ENCODE measurements at regions not wholly inside any gene's neighbourhood (a gene's known extent, or its start where the extent isn't known, plus 50 kb on each side); places are given as distances from the start of the nearest gene placed in this dataset.

GRCh38 chr15:46591462-46591861 lies 956.6 kb downstream of the SQOR start:
- Mint-ChIP-seq H3K4me3 (no peak overlapping the region), H3K36me3 (no peaks in the 10 kb centered on the region), H3K4me1 (no peaks in the 10 kb centered on the region), H3K27me3 (no peaks in the 10 kb centered on the region), H3K27ac (no peak overlapping the region), H3K9me3 (peaks cover 9% of the 10 kb centered on the region)

- Mint-ChIP-seq H3K9me3 (peaks cover 4% of the 10 kb centered on the region), H3K36me3 (no peaks in the 10 kb centered on the region), H3K4me3 (no peak overlapping the region), H3K4me1 (no peaks in the 10 kb centered on the region), H3K27me3 (no peaks in the 10 kb centered on the region), H3K27ac (no peak overlapping the region)
Observed at GRCh38 chr15:46595016-46595415, 960.2 kb downstream of the SQOR start.

- H3K36me3 Mint-ChIP-seq: no peaks in the 10 kb centered on the region
- H3K4me1 Mint-ChIP-seq: no peaks in the 10 kb centered on the region
- no peak overlapping the region for H3K4me3 Mint-ChIP-seq
- no peak overlapping the region for H3K27ac Mint-ChIP-seq
- H3K27me3 Mint-ChIP-seq: no peaks in the 10 kb centered on the region
- H3K9me3 Mint-ChIP-seq: peaks cover 5% of the 10 kb centered on the region
Observed at GRCh38 chr15:46607077-46607476, 972.2 kb downstream of the SQOR start.

- Mint-ChIP-seq H3K36me3 (no peaks in the 10 kb centered on the region), H3K9me3 (no peaks in the 10 kb centered on the region), H3K27ac (no peak overlapping the region), H3K27me3 (no peaks in the 10 kb centered on the region), H3K4me1 (no peaks in the 10 kb centered on the region), H3K4me3 (no peak overlapping the region)
Observed at GRCh38 chr15:46616033-46616432, 981.2 kb downstream of the SQOR start.

- no peaks in the 10 kb centered on the region for H3K9me3 Mint-ChIP-seq
- no peak overlapping the region for H3K27ac Mint-ChIP-seq
- no peaks in the 10 kb centered on the region for H3K27me3 Mint-ChIP-seq
Observed at GRCh38 chr15:46617507-46617906, 982.7 kb downstream of the SQOR start.

GRCh38 chr15:46618984-46619383 lies 984.2 kb downstream of the SQOR start:
- Mint-ChIP-seq H3K27ac (no peak overlapping the region), H3K36me3 (no peaks in the 10 kb centered on the region), H3K9me3 (no peaks in the 10 kb centered on the region), H3K27me3 (no peaks in the 10 kb centered on the region), H3K4me1 (no peaks in the 10 kb centered on the region), H3K4me3 (no peak overlapping the region)

More at GRCh38 chr15:46617507-46617906, 982.7 kb downstream of the SQOR start:
- no peaks in the 10 kb centered on the region for H3K36me3 Mint-ChIP-seq
- H3K4me3 Mint-ChIP-seq: no peak overlapping the region
- H3K4me1 Mint-ChIP-seq: no peaks in the 10 kb centered on the region

GRCh38 chr15:46620392-46621013 lies 985.7 kb downstream of the SQOR start:
- H3K9me3 Mint-ChIP-seq: peaks cover 7% of the 10 kb centered on the region
- H3K27me3 Mint-ChIP-seq: no peaks in the 10 kb centered on the region
- H3K4me3 Mint-ChIP-seq: no peak overlapping the region
- H3K27ac Mint-ChIP-seq: no peak overlapping the region
- no peaks in the 10 kb centered on the region for H3K36me3 Mint-ChIP-seq
- no peaks in the 10 kb centered on the region for H3K4me1 Mint-ChIP-seq

- no peak overlapping the region for H3K4me3 Mint-ChIP-seq
- H3K36me3 Mint-ChIP-seq: no peaks in the 10 kb centered on the region
- no peaks in the 10 kb centered on the region for H3K4me1 Mint-ChIP-seq
- no peak overlapping the region for H3K27ac Mint-ChIP-seq
- H3K27me3 Mint-ChIP-seq: no peaks in the 10 kb centered on the region
- H3K9me3 Mint-ChIP-seq: peaks cover 10% of the 10 kb centered on the region
Observed at GRCh38 chr15:46622851-46623250, 988.0 kb downstream of the SQOR start.

GRCh38 chr15:46636206-46636605 lies 1001.4 kb downstream of the SQOR start:
- H3K36me3 Mint-ChIP-seq: no peaks in the 10 kb centered on the region
- H3K27me3 Mint-ChIP-seq: no peaks in the 10 kb centered on the region
- H3K27ac Mint-ChIP-seq: no peak overlapping the region
- no peaks in the 10 kb centered on the region for H3K9me3 Mint-ChIP-seq
- H3K4me1 Mint-ChIP-seq: no peaks in the 10 kb centered on the region
- H3K4me3 Mint-ChIP-seq: no peak overlapping the region

- no peaks in the 10 kb centered on the region for H3K27me3 Mint-ChIP-seq
- H3K9me3 Mint-ChIP-seq: peaks cover 4% of the 10 kb centered on the region
- no peak overlapping the region for H3K27ac Mint-ChIP-seq
- H3K4me1 Mint-ChIP-seq: no peaks in the 10 kb centered on the region
- H3K4me3 Mint-ChIP-seq: no peak overlapping the region
- H3K36me3 Mint-ChIP-seq: no peaks in the 10 kb centered on the region
Observed at GRCh38 chr15:46644501-46645481, 1010.0 kb downstream of the SQOR start.

- no peak overlapping the region for H3K27ac Mint-ChIP-seq
- H3K27me3 Mint-ChIP-seq: no peaks in the 10 kb centered on the region
- no peak overlapping the region for H3K4me3 Mint-ChIP-seq
- H3K4me1 Mint-ChIP-seq: no peaks in the 10 kb centered on the region
- no peaks in the 10 kb centered on the region for H3K36me3 Mint-ChIP-seq
- H3K9me3 Mint-ChIP-seq: peaks cover 4% of the 10 kb centered on the region
Observed at GRCh38 chr15:46646490-46646889, 1011.7 kb downstream of the SQOR start.

- Mint-ChIP-seq H3K9me3 (peaks cover 4% of the 10 kb centered on the region), H3K4me3 (no peak overlapping the region), H3K27me3 (no peaks in the 10 kb centered on the region), H3K36me3 (no peaks in the 10 kb centered on the region), H3K4me1 (no peaks in the 10 kb centered on the region), H3K27ac (no peak overlapping the region)
Observed at GRCh38 chr15:46647046-46647445, 1012.2 kb downstream of the SQOR start.

GRCh38 chr15:46652266-46652665 lies 1017.4 kb downstream of the SQOR start:
- no peaks in the 10 kb centered on the region for H3K4me1 Mint-ChIP-seq

GRCh38 chr15:46654993-46655392 lies 1020.2 kb downstream of the SQOR start:
- peaks cover 2% of the 10 kb centered on the region for H3K27me3 Mint-ChIP-seq
- no peak overlapping the region for H3K27ac Mint-ChIP-seq
- H3K4me1 Mint-ChIP-seq: no peaks in the 10 kb centered on the region
- H3K4me3 Mint-ChIP-seq: no peak overlapping the region
- peaks cover 12% of the 10 kb centered on the region for H3K9me3 Mint-ChIP-seq
- H3K36me3 Mint-ChIP-seq: no peaks in the 10 kb centered on the region

More at GRCh38 chr15:46652266-46652665, 1017.4 kb downstream of the SQOR start:
- Mint-ChIP-seq H3K4me3 (no peak overlapping the region), H3K27me3 (no peaks in the 10 kb centered on the region), H3K9me3 (peaks cover 5% of the 10 kb centered on the region), H3K27ac (no peak overlapping the region), H3K36me3 (no peaks in the 10 kb centered on the region)

GRCh38 chr15:46660096-46660842 lies 1025.4 kb downstream of the SQOR start:
- H3K9me3 Mint-ChIP-seq: peaks cover 25% of the 10 kb centered on the region
- no peak overlapping the region for H3K4me3 Mint-ChIP-seq
- H3K4me1 Mint-ChIP-seq: no peaks in the 10 kb centered on the region
- H3K36me3 Mint-ChIP-seq: no peaks in the 10 kb centered on the region
- H3K27ac Mint-ChIP-seq: no peak overlapping the region
- peaks cover 2% of the 10 kb centered on the region for H3K27me3 Mint-ChIP-seq

- H3K27me3 Mint-ChIP-seq: no peaks in the 10 kb centered on the region
- H3K9me3 Mint-ChIP-seq: no peaks in the 10 kb centered on the region
- H3K36me3 Mint-ChIP-seq: no peaks in the 10 kb centered on the region
- no peaks in the 10 kb centered on the region for H3K4me1 Mint-ChIP-seq
- no peak overlapping the region for H3K4me3 Mint-ChIP-seq
- no peak overlapping the region for H3K27ac Mint-ChIP-seq
Observed at GRCh38 chr15:46670258-46670657, 1035.4 kb downstream of the SQOR start.
